ENCODE measurements at regions not wholly inside any gene's neighbourhood (a gene's known extent, or its start where the extent isn't known, plus 50 kb on each side); places are given as distances from the start of the nearest gene placed in this dataset.
"Not testable (repeated sequence)": the region's sequence is repeated elsewhere in the genome, so short reads cannot be mapped to it uniquely, and the experiment has no call there.

GRCh38 chr14:76264384-76264783 is 111.6 kb upstream of the ESRRB start:
- DNase-seq: no peak

- no peak for DNase-seq
These were observed 108.5 kb upstream of the ESRRB start for GRCh38 chr14:76267322-76268046.

GRCh38 chr14:76268047-76268431 is 107.9 kb upstream of the ESRRB start:
- DNase-seq: no peak

- DNase-seq: no peak
These were observed 107.2 kb upstream of the ESRRB start for GRCh38 chr14:76268700-76269099.

- DNase-seq: no peak
These were observed 104.7 kb upstream of the ESRRB start for GRCh38 chr14:76271041-76271755.

- DNase-seq: no peak
These were observed 103.6 kb upstream of the ESRRB start for GRCh38 chr14:76272349-76272748.

GRCh38 chr14:76272774-76273173 is 103.2 kb upstream of the ESRRB start:
- no peak for DNase-seq

- DNase-seq: no peak
These were observed 102.6 kb upstream of the ESRRB start for GRCh38 chr14:76273346-76273745.

GRCh38 chr14:76274324-76274723 is 101.6 kb upstream of the ESRRB start:
- no peak for DNase-seq

- no peak for DNase-seq
These were observed 98.3 kb upstream of the ESRRB start for GRCh38 chr14:76277586-76278130.

- DNase-seq: no peak
These were observed 95.7 kb upstream of the ESRRB start for GRCh38 chr14:76280221-76280620.

GRCh38 chr14:76282581-76282980 is 93.4 kb upstream of the ESRRB start:
- no peak for DNase-seq

GRCh38 chr14:76287063-76287462 is 88.9 kb upstream of the ESRRB start:
- DNase-seq: no peak

- DNase-seq: no peak
These were observed 86.7 kb upstream of the ESRRB start for GRCh38 chr14:76289276-76289675.

- no peak for DNase-seq
These were observed 83.4 kb upstream of the ESRRB start for GRCh38 chr14:76292561-76292960.

- peak; percentile 19 for DNase-seq
These were observed 82.7 kb upstream of the ESRRB start for GRCh38 chr14:76293221-76293620.

GRCh38 chr14:76293923-76294322 is 82.0 kb upstream of the ESRRB start:
- DNase-seq: peak; percentile 75

- no peak for DNase-seq
These were observed 81.1 kb upstream of the ESRRB start for GRCh38 chr14:76294876-76295275.

- DNase-seq: no peak
These were observed 77.0 kb upstream of the ESRRB start for GRCh38 chr14:76298896-76299295.

- DNase-seq: not testable (repeated sequence)
These were observed 72.7 kb upstream of the ESRRB start for GRCh38 chr14:76303188-76303587.

- no peak for DNase-seq
These were observed 71.2 kb upstream of the ESRRB start for GRCh38 chr14:76304536-76305267.

GRCh38 chr14:76305268-76305826 is 70.6 kb upstream of the ESRRB start:
- no peak for DNase-seq

GRCh38 chr14:76306131-76306530 is 69.8 kb upstream of the ESRRB start:
- no peak for DNase-seq

Data from DMS53 (cell line).